SU-DHL-6 (cell line): ENCODE measurements at regions not wholly inside any gene's neighbourhood (a gene's known extent, or its start where the extent isn't known, plus 50 kb on each side); places are given as distances from the start of the nearest gene placed in this dataset.

Experiments used
- H2AFZ ChIP-seq: fragments of 200-600 bp; sonication (generic); 2 replicates; pipeline ENCODE4 v1.6.1; 2014; ENCODE audit warnings: low read depth, mild to moderate bottlenecking, moderate library complexity, mixed read lengths, antibody characterized with exemption, low read length; ENCODE audit not compliant: severe bottlenecking
- H3F3A ChIP-seq: fragments of 200-600 bp; shearing (Covaris generic); 2 replicates; pipeline ENCODE4 v1.6.0; 2016; ENCODE audit warnings: antibody characterized with exemption, mild to moderate bottlenecking; ENCODE audit not compliant: insufficient read depth
- H3K27ac ChIP-seq: fragments of 200-600 bp; sonication (generic); 2 replicates; pipeline ENCODE4 v1.5.1; 2016; ENCODE audit warnings: low read depth, mild to moderate bottlenecking, low read length, moderate library complexity, mixed read lengths
- H3K27me3 ChIP-seq: fragments of 200-600 bp; sonication (generic), shearing (Covaris generic); 2 replicates; pipeline ENCODE4 v1.6.0; 2014; ENCODE audit warnings: mild to moderate bottlenecking, low read length
- H3K36me3 ChIP-seq: fragments of 200-600 bp; sonication (generic); 2 replicates; pipeline ENCODE4 v1.6.1; 2014; ENCODE audit warnings: mild to moderate bottlenecking, low read length, mixed read lengths
- H3K4me2 ChIP-seq: fragments of 300-600, 200-600 bp; shearing (Covaris generic), sonication (generic); 2 replicates; pipeline ENCODE4 v1.6.0; 2014; ENCODE audit warnings: low read length, low read depth, mild to moderate bottlenecking; ENCODE audit not compliant: poor library complexity, severe bottlenecking
- H3K4me3 ChIP-seq: fragments of 200-600 bp; sonication (generic); 2 replicates; pipeline ENCODE4 v1.5.1; 2014; ENCODE audit warnings: antibody characterized with exemption, low read length, mild to moderate bottlenecking, mixed read lengths; ENCODE audit not compliant: insufficient read depth, poor library complexity, severe bottlenecking
- H3K79me2 ChIP-seq: fragments of 200-600 bp; sonication (generic); 2 replicates; pipeline ENCODE4 v1.6.1; 2014; ENCODE audit warnings: mild to moderate bottlenecking, low read length, moderate library complexity; ENCODE audit not compliant: insufficient read depth
- H3K9ac ChIP-seq: fragments of 200-600 bp; sonication (generic); 2 replicates; pipeline ENCODE4 v1.7.0; 2014; ENCODE audit warnings: mild to moderate bottlenecking, low read length
- H3K9me2 ChIP-seq: fragments of 200-600 bp; sonication (generic); replicated peaks from 2 replicates; pipeline ENCODE4 v1.6.1; 2014; ENCODE audit warnings: low read length; ENCODE audit not compliant: insufficient read depth
- H3K9me3 ChIP-seq: fragments of 200-600 bp; sonication (generic); 2 replicates; pipeline ENCODE4 v1.6.1; 2014; ENCODE audit warnings: low read length, mixed read lengths; ENCODE audit not compliant: insufficient read depth
- H4K20me1 ChIP-seq: fragments of 200-600 bp; sonication (generic); 2 replicates; pipeline ENCODE4 v1.6.1; 2014; ENCODE audit warnings: low read depth, mild to moderate bottlenecking, antibody characterized with exemption, low read length, moderate library complexity, mixed read lengths
- CTCF ChIP-seq: fragments of 200-600 bp; sonication (generic); IDR thresholded peaks from one replicate; pipeline ENCODE4 v1.5.1; 2017; ENCODE audit warnings: antibody characterized with exemption, mild to moderate bottlenecking, low read length, moderate library complexity; ENCODE audit not compliant: insufficient read depth, poor library complexity, severe bottlenecking
- EZH2phosphoT487 ChIP-seq: fragments of 200-600 bp; sonication (generic), shearing (Covaris generic); conservative IDR thresholded peaks from 2 replicates; pipeline ENCODE4 v1.6.1; 2018; ENCODE audit warnings: mild to moderate bottlenecking, antibody characterized with exemption, low read length, moderate library complexity, mixed read lengths

- H3K27me3 ChIP-seq, result no peaks in the 10 kb centered on the region
- H3K36me3 ChIP-seq, result no peaks in the 10 kb centered on the region
- no peak overlapping the region for H3K9ac ChIP-seq
- no peaks in the 10 kb centered on the region for H3K9me3 ChIP-seq
- no peak overlapping the region for H3K4me3 ChIP-seq
- H4K20me1 ChIP-seq, result no peaks in the 10 kb centered on the region
- H2AFZ ChIP-seq, result no peak overlapping the region
- H3K27ac ChIP-seq, result no peak overlapping the region
- no peaks in the 10 kb centered on the region for H3K9me2 ChIP-seq
- H3K4me2 ChIP-seq, result no peak overlapping the region
- no peaks in the 10 kb centered on the region for H3K79me2 ChIP-seq
- H3F3A ChIP-seq, result no peaks in the 10 kb centered on the region
- TF ChIP-seq CTCF (no peak), EZH2phosphoT487 (no peak)
Observed at GRCh38 chr10:37654466-37654865, 202.9 kb downstream of the ZNF248 start.

- Histone ChIP-seq H3K4me3 (no peak overlapping the region), H3K9me3 (no peaks in the 10 kb centered on the region; the same call in 1 of the 2 replicates), H3F3A (no peaks in the 10 kb centered on the region), H3K9ac (no peak overlapping the region), H4K20me1 (no peaks in the 10 kb centered on the region), H3K27ac (no peak overlapping the region), H3K79me2 (no peaks in the 10 kb centered on the region), H3K4me2 (no peak overlapping the region), H2AFZ (no peak overlapping the region), H3K9me2 (no peaks in the 10 kb centered on the region), H3K27me3 (no peaks in the 10 kb centered on the region), H3K36me3 (no peaks in the 10 kb centered on the region)
- TF ChIP-seq CTCF, result no peak
- TF ChIP-seq EZH2phosphoT487, result no peak
Observed at GRCh38 chr10:37643187-37643586, 214.2 kb downstream of the ZNF248 start.

- H3K27ac ChIP-seq, result no peak overlapping the region
- TF ChIP-seq EZH2phosphoT487 (no peak), CTCF (no peak)
- H3F3A ChIP-seq, result no peaks in the 10 kb centered on the region
- H4K20me1 ChIP-seq, result no peaks in the 10 kb centered on the region
- no peaks in the 10 kb centered on the region for H3K36me3 ChIP-seq
- no peaks in the 10 kb centered on the region for H3K79me2 ChIP-seq
- H2AFZ ChIP-seq, result no peak overlapping the region
- H3K9me3 ChIP-seq, result no peaks in the 10 kb centered on the region; the same call in 1 of the 2 replicates
- no peaks in the 10 kb centered on the region for H3K27me3 ChIP-seq
- no peak overlapping the region for H3K4me3 ChIP-seq
- no peaks in the 10 kb centered on the region for H3K9me2 ChIP-seq
- no peak overlapping the region for H3K9ac ChIP-seq
- no peak overlapping the region for H3K4me2 ChIP-seq
Observed at GRCh38 chr10:37640301-37640700, 217.1 kb downstream of the ZNF248 start.

GRCh38 chr10:37639200-37639599 is 218.2 kb downstream of the ZNF248 start:
- Histone ChIP-seq H3K4me2 (no peak overlapping the region), H3F3A (no peaks in the 10 kb centered on the region), H3K79me2 (no peaks in the 10 kb centered on the region), H3K27ac (no peak overlapping the region), H3K27me3 (no peaks in the 10 kb centered on the region), H3K36me3 (no peaks in the 10 kb centered on the region), H3K9me3 (no peaks in the 10 kb centered on the region; the same call in 1 of the 2 replicates), H3K4me3 (no peak overlapping the region), H3K9ac (no peak overlapping the region), H4K20me1 (no peaks in the 10 kb centered on the region), H3K9me2 (no peaks in the 10 kb centered on the region), H2AFZ (no peak overlapping the region)
- no peak for TF ChIP-seq CTCF
- TF ChIP-seq EZH2phosphoT487, result no peak
